ENCODE measurements at regions not wholly inside any gene's neighbourhood (a gene's known extent, or its start where the extent isn't known, plus 50 kb on each side); places are given as distances from the start of the nearest gene placed in this dataset.

GRCh38 chr11:131185915-131186314, 184.5 kb upstream of the NTM start:
- TF ChIP-seq CTCF (conservative IDR thresholded peaks at IDR 0.05; ENCODE audit: low read length) = no peak
- no peak for TF ChIP-seq EZH2phosphoT487 (IDR thresholded peaks at IDR 0.05; ENCODE audit: borderline replicate concordance, low read depth, low read length)
